DND-41 (cell line): ENCODE measurements at regions not wholly inside any gene's neighbourhood (a gene's known extent, or its start where the extent isn't known, plus 50 kb on each side); places are given as distances from the start of the nearest gene placed in this dataset.

Source experiments
- ATAC-seq: fragments of 200-7000 bp; cut with Tn5 transposase; 3 replicates; pipeline ENCODE4 v1.9.1; 2021; ENCODE audit warnings: low read depth; ENCODE audit not compliant: insufficient read depth
- DNase-seq: peaks from one replicate; pipeline ENCODE4 v3.0.0-alpha.2; 2020
- H2AFZ ChIP-seq: 2 replicates; pipeline ENCODE4 v1.6.0; 2012; ENCODE audit warnings: low read depth, low read length
- H3K27ac ChIP-seq: 2 replicates; pipeline ENCODE4 v1.5.1; 2012; ENCODE audit warnings: low read length, inconsistent platforms
- H3K27me3 ChIP-seq: fragments of 200-600 bp; sonication (generic); 2 replicates; pipeline ENCODE4 v1.6.0; 2012; ENCODE audit warnings: low read length, mild to moderate bottlenecking, inconsistent platforms; ENCODE audit not compliant: insufficient read depth, poor library complexity
- H3K36me3 ChIP-seq: 2 replicates; pipeline ENCODE4 v1.5.1; 2012; ENCODE audit warnings: low read length, inconsistent platforms; ENCODE audit not compliant: insufficient read depth
- H3K4me1 ChIP-seq: 2 replicates; pipeline ENCODE4 v1.5.1; 2012; ENCODE audit warnings: mild to moderate bottlenecking, low read length; ENCODE audit not compliant: insufficient read depth
- H3K4me2 ChIP-seq: 2 replicates; pipeline ENCODE4 v1.6.0; 2012; ENCODE audit warnings: mild to moderate bottlenecking, moderate library complexity, low read length, inconsistent platforms; ENCODE audit not compliant: insufficient read depth
- H3K4me3 ChIP-seq, 2 experiments: fragments of 200-600 bp in 1 of 2; shearing (Covaris generic) in 1 of 2; 2 replicates each; pipeline ENCODE4 v1.5.1; 2012 to 2016; ENCODE audit warnings: inconsistent platforms in 2 of 2, low read length in 2 of 2, mild to moderate bottlenecking in 2 of 2, low read depth in 1 of 2, moderate library complexity in 1 of 2
- H3K79me2 ChIP-seq: 2 replicates; pipeline ENCODE4 v1.6.0; 2012; ENCODE audit warnings: low read length, inconsistent platforms; ENCODE audit not compliant: insufficient read depth
- H3K9ac ChIP-seq: 2 replicates; pipeline ENCODE4 v1.6.0; 2012; ENCODE audit warnings: low read depth, mild to moderate bottlenecking, inconsistent platforms, low read length, moderate library complexity
- H3K9me3 ChIP-seq: 2 replicates; pipeline ENCODE4 v1.5.1; 2012; ENCODE audit warnings: low read length, moderate library complexity, mild to moderate bottlenecking, inconsistent platforms; ENCODE audit not compliant: insufficient read depth, severe bottlenecking
- H4K20me1 ChIP-seq: 2 replicates; pipeline ENCODE4 v1.6.0; 2012; ENCODE audit warnings: low read length; ENCODE audit not compliant: insufficient read depth
- CTCF ChIP-seq: IDR thresholded peaks from 2 replicates; pipeline ENCODE4 v1.5.1; 2012; ENCODE audit warnings: borderline replicate concordance, low read length, moderate library complexity, mild to moderate bottlenecking; ENCODE audit not compliant: poor library complexity, severe bottlenecking; ENCODE audit errors: extremely low read depth
- EZH2 ChIP-seq: IDR thresholded peaks from 3 replicates; pipeline ENCODE4 v1.6.1; 2012; ENCODE audit warnings: borderline replicate concordance, low read depth, mild to moderate bottlenecking, moderate library complexity, low read length, inconsistent platforms; ENCODE audit not compliant: severe bottlenecking

GRCh38 chr12:93163260-93164036 lies 214.3 kb upstream of the NUDT4 start:
- TF ChIP-seq CTCF: no peak
- Histone ChIP-seq H3K27me3 (no peaks in the 10 kb centered on the region), H3K79me2 (no peaks in the 10 kb centered on the region), H2AFZ (no peak overlapping the region), H3K4me1 (no peaks in the 10 kb centered on the region), H3K4me2 (no peak overlapping the region), H3K36me3 (no peaks in the 10 kb centered on the region), H3K4me3 (no peak overlapping the region), H4K20me1 (no peaks in the 10 kb centered on the region), H3K9ac (no peak overlapping the region), H3K27ac (no peak overlapping the region), H3K9me3 (no peaks in the 10 kb centered on the region)
- DNase-seq (no peak), ATAC-seq (no peak)

- ATAC-seq (no peak), DNase-seq (no peak)
- TF ChIP-seq CTCF (no peak), EZH2 (no peak)
- no peaks in the 10 kb centered on the region for H4K20me1 ChIP-seq
- H3K4me1 ChIP-seq: no peaks in the 10 kb centered on the region
- H3K9ac ChIP-seq: no peak overlapping the region
- no peaks in the 10 kb centered on the region for H3K79me2 ChIP-seq
- no peak overlapping the region for H3K27ac ChIP-seq
- H3K36me3 ChIP-seq: no peaks in the 10 kb centered on the region
- no peaks in the 10 kb centered on the region for H3K27me3 ChIP-seq
- H3K4me2 ChIP-seq: no peak overlapping the region
- H3K9me3 ChIP-seq: no peaks in the 10 kb centered on the region
- no peak overlapping the region for H3K4me3 ChIP-seq
- H2AFZ ChIP-seq: no peak overlapping the region
Measured at GRCh38 chr12:93164103-93164880, 213.4 kb upstream of the NUDT4 start.

DNA sequence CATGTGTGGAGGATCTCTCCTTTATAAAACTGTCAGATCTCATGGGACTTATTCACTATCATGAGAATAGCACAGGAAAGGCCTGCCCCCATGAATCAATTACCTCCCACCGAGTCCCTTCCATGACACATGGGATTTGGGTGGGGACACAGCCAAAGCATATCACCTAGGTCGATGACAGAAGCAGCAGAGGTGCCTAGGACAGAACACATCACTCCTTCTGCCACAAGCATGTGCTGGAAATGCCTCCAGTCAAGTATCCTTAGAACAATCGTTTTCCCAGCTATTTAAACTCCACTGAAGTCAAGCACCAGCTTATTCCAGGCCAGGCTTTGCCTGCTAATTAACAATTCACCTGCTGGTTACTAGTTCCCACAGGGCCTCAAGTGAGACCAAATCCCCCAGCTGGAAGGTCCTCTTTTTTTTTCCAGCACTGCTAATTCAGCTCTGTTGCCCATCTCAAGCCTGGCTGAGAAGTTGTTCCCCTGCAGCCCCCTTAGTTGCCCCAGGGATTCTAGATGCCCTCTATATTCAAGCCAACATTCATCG lies 212.3 kb upstream of the NUDT4 start:
- Histone ChIP-seq H3K9me3 (no peaks in the 10 kb centered on the region), H4K20me1 (no peaks in the 10 kb centered on the region), H3K4me3 (no peak overlapping the region), H3K79me2 (no peaks in the 10 kb centered on the region), H3K27ac (no peak overlapping the region), H3K4me1 (no peaks in the 10 kb centered on the region), H3K36me3 (no peaks in the 10 kb centered on the region), H3K4me2 (no peak overlapping the region), H3K9ac (no peak overlapping the region), H2AFZ (no peak overlapping the region), H3K27me3 (no peaks in the 10 kb centered on the region)
- ATAC-seq (no peak), DNase-seq (no peak)
- no peak for TF ChIP-seq CTCF
